Heart left ventricle (tissue), 13 donors: ENCODE measurements at regions not wholly inside any gene's neighbourhood (a gene's known extent, or its start where the extent isn't known, plus 50 kb on each side); places are given as distances from the start of the nearest gene placed in this dataset.

Source experiments
- CTCF ChIP-seq, 12 donors: fragments of 200-600 bp; sonication (generic) in 4 of 12; IDR thresholded peaks; one replicate each; pipeline versions ENCODE4 v1.5.0 to v1.8.0; 2018 to 2022; ENCODE audit warnings: antibody characterized with exemption in 12 of 12, mild to moderate bottlenecking in 5 of 12
- POLR2A ChIP-seq, 2 donors: fragments of 450-650 bp; IDR thresholded peaks; one replicate each; pipeline ENCODE4 v1.6.1; 2017; ENCODE audit warnings: antibody characterized with exemption in 2 of 2, mild to moderate bottlenecking in 2 of 2, moderate library complexity in 2 of 2
- donor health status: ischemic (EF 13 %, LVEDD 7.1; RV severe dilation, severe dysfunction).
- donor health status: DM: no; HTN: yes; CAD: no.
- donor health status: DM: no; HTN: no; CAD: no.
- donor health status: ischemic (EF 25% LVEDD 6.9; RV normal size, moderate dysfunction).
- donor health status: ischemic (EF 25% LVEDD 5.7; RV mildly dilated, moderate dysfunction).
- donor health status: ischemic (EF 35%, LVEDD 5.7; RV mildly dilated, moderate dysfunction).
- donor health status: nonischemic (EF 11% LVEDD 7.7; RV severe dilation, severe dysfunction).
- donor health status: DM: yes; HTN: yes; CAD: no.
- donor health status: PGD.
- donor health status: ischemic (EF 29% LVEDD 5.4; RV normal size, mild dysfunction).
- donor health status: nonischemic (EF 23%, LVEDD 6.1; RV moderate dilation, normal function).

GRCh38 chr17:70658840-70659239 lies 489.5 kb downstream of the KCNJ2 start:
- TF ChIP-seq CTCF (IDR thresholded peaks at IDR 0.05) (no peak), POLR2A (IDR thresholded peaks at IDR 0.05) (no peak)
